ENCODE measurements at regions not wholly inside any gene's neighbourhood (a gene's known extent, or its start where the extent isn't known, plus 50 kb on each side); places are given as distances from the start of the nearest gene placed in this dataset.

DNA sequence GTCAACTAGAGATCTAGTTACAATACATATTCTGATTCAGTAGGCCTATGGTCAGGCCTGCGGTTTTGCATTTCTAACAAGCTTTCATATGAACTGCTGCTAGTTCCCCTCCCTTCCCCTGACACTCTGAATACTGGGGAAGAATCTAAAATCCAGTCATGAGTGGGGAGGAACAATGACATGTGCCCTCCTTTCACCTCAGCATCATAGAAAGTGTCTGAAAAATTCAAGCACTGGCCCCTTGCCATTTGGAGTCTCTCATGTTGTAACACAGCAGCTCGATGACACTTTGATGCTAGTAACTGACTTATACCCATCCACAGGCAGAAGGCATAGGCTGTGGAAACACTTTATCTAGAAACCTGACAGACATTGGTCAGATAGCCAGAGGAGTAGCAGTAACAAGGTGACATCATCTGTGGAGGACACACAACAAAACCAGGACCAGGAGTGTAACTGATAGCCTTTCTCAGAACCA lies 161.9 kb upstream of the RASSF8 start:
- H3K18ac ChIP-seq (ENCODE audit: insufficient read length, low read depth, low read length) = no peak overlapping the region
- no peak for DNase-seq
- Mint-ChIP-seq H3K9me3 (no peaks in the 10 kb centered on the region; a peak in 2 of 5 replicates), H3K27ac (no peak overlapping the region), H3K36me3 (ENCODE audit: insufficient read depth in 1 of 3, low read depth in 3 of 3) (peaks cover 0 to 5% (median 0%) of the 10 kb centered on the region in 3 experiments; a peak in 3 of 7 replicates), H3K4me3 (no peak overlapping the region), H3K4me1 (peaks cover 16 to 17% of the 10 kb centered on the region in 2 experiments), H3K27me3 (ENCODE audit: low read depth) (no peaks in the 10 kb centered on the region)
- no peak overlapping the region for H2BK12ac ChIP-seq (ENCODE audit: insufficient read length, low read depth, low read length)
- H3K4me1 ChIP-seq (ENCODE audit: insufficient read depth, low read length) = peaks cover 4% of the 10 kb centered on the region; the same call in 1 of the 2 replicates
- no peak overlapping the region for H2BK20ac ChIP-seq (ENCODE audit: low read depth, low read length, poor library complexity, severe bottlenecking)
- H3K79me2 ChIP-seq (ENCODE audit: insufficient read depth, low read length) = no peaks in the 10 kb centered on the region
- no peak overlapping the region for H4K8ac ChIP-seq (replicated peaks; ENCODE audit: insufficient read length, low read depth, low read length)
- no peak overlapping the region for H3K23ac ChIP-seq (ENCODE audit: insufficient read length, low read depth, low read length)
- no peak overlapping the region for H2AFZ ChIP-seq (ENCODE audit: low read length)
- no peak overlapping the region for H2AK5ac ChIP-seq (ENCODE audit: insufficient read length, low read length)
- no peaks in the 10 kb centered on the region for H3K9me3 ChIP-seq (ENCODE audit: control insufficient read depth, low read depth, low read length)
- no peak overlapping the region for H4K91ac ChIP-seq (ENCODE audit: insufficient read length, low read depth, low read length)
- H2BK5ac ChIP-seq (ENCODE audit: insufficient read length, low read length) = no peak overlapping the region
- TF ChIP-seq, protein P1, sequence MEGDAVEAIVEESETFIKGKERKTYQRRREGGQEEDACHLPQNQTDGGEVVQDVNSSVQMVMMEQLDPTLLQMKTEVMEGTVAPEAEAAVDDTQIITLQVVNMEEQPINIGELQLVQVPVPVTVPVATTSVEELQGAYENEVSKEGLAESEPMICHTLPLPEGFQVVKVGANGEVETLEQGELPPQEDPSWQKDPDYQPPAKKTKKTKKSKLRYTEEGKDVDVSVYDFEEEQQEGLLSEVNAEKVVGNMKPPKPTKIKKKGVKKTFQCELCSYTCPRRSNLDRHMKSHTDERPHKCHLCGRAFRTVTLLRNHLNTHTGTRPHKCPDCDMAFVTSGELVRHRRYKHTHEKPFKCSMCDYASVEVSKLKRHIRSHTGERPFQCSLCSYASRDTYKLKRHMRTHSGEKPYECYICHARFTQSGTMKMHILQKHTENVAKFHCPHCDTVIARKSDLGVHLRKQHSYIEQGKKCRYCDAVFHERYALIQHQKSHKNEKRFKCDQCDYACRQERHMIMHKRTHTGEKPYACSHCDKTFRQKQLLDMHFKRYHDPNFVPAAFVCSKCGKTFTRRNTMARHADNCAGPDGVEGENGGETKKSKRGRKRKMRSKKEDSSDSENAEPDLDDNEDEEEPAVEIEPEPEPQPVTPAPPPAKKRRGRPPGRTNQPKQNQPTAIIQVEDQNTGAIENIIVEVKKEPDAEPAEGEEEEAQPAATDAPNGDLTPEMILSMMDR (conservative IDR thresholded peaks at IDR 0.05) = no peak
- H3K14ac ChIP-seq (ENCODE audit: insufficient read depth, low read length) = no peak overlapping the region
- WGBS (ENCODE audit: extremely low coverage, insufficient read length, low lambda C conversion rate) = no CpG with 5 or more reads among the region's 2 CpGs
- no peak overlapping the region for H3K4ac ChIP-seq (ENCODE audit: low read depth, low read length)
- no peaks in the 10 kb centered on the region for H3K23me2 ChIP-seq (ENCODE audit: insufficient read length, low read depth, low read length, poor library complexity, severe bottlenecking)
- H2BK120ac ChIP-seq (ENCODE audit: low read depth, low read length, poor library complexity, severe bottlenecking) = no peak overlapping the region
- H4K5ac ChIP-seq (ENCODE audit: insufficient read length, low read depth, low read length) = no peak overlapping the region
- no peak overlapping the region for H3K9ac ChIP-seq (ENCODE audit: extremely low read depth, insufficient read length, low read length)
- H3K4me2 ChIP-seq (ENCODE audit: insufficient read depth, insufficient read length, low read length) = no peak overlapping the region
- no peak overlapping the region for H2BK15ac ChIP-seq (ENCODE audit: low read depth, low read length)
- no peaks in the 10 kb centered on the region for H3K79me1 ChIP-seq (ENCODE audit: insufficient read depth, low read depth, low read length, poor library complexity, severe bottlenecking)
- H3K27me3 ChIP-seq (ENCODE audit: insufficient read depth, low read length) = no peaks in the 10 kb centered on the region
- H3T11ph ChIP-seq (ENCODE audit: low read length) = no peak overlapping the region
- no peaks in the 10 kb centered on the region for H4K20me1 ChIP-seq (ENCODE audit: control insufficient read depth, insufficient read depth, insufficient read length)
- no peak overlapping the region for H3K56ac ChIP-seq (ENCODE audit: insufficient read length, low read depth, low read length)
- H3K27ac ChIP-seq (ENCODE audit: insufficient read length, low read depth, low read length) = no peak overlapping the region
